Adrenal gland (tissue), 5 donors: ENCODE measurements at regions not wholly inside any gene's neighbourhood (a gene's known extent, or its start where the extent isn't known, plus 50 kb on each side); places are given as distances from the start of the nearest gene placed in this dataset.

Source experiments
- CTCF ChIP-seq, 6 experiments: fragments of 450-650 bp in 4 of 6; fragments of 200-600 bp in 2 of 6; sonication (generic) in 1 of 6; IDR thresholded peaks; 1 replicate in 5 of 6; 2 replicates in 1 of 6; pipeline versions ENCODE4 v1.5.1 to v1.8.0; 2016 to 2021; ENCODE audit warnings: antibody characterized with exemption in 6 of 6, mild to moderate bottlenecking in 2 of 6, moderate library complexity in 1 of 6
- POLR2A ChIP-seq, 2 donors: fragments of 450-650 bp; IDR thresholded peaks; one replicate each; pipeline ENCODE4 v1.6.1; 2017; ENCODE audit warnings: antibody characterized with exemption in 2 of 2, mild to moderate bottlenecking in 2 of 2, moderate library complexity in 1 of 2
- donor health status: DM: no; HTN: no; CAD: no.

GRCh38 chr3:16816048-16816780 is 68.5 kb upstream of the PLCL2 start:
- TF ChIP-seq POLR2A (IDR thresholded peaks at IDR 0.05) (no peak), CTCF (IDR thresholded peaks at IDR 0.05) (no peak)
